HG03520 (cell line): ENCODE measurements at regions not wholly inside any gene's neighbourhood (a gene's known extent, or its start where the extent isn't known, plus 50 kb on each side); places are given as distances from the start of the nearest gene placed in this dataset.

Source experiments
- ATAC-seq: cut with Tn5 transposase; IDR thresholded peaks from one replicate; pipeline ENCODE4 v1.9.1; 2021; ENCODE audit warnings: mild to moderate bottlenecking, moderate library complexity; ENCODE audit not compliant: unreplicated experiment

GRCh38 chrX:137387646-137388045 lies 178.3 kb upstream of the ZIC3 start:
- no peak for ATAC-seq

GRCh38 chrX:137366018-137366633 lies 199.8 kb upstream of the ZIC3 start:
- ATAC-seq, result no peak

- no peak for ATAC-seq
Measured at GRCh38 chrX:137363559-137363958, 202.4 kb upstream of the ZIC3 start.

- ATAC-seq, result no peak
Measured at GRCh38 chrX:137362583-137362982, 203.3 kb upstream of the ZIC3 start.

GRCh38 chrX:137354851-137355250 lies 211.1 kb upstream of the ZIC3 start:
- ATAC-seq, result no peak

GRCh38 chrX:137353404-137353803 lies 212.5 kb upstream of the ZIC3 start:
- ATAC-seq, result no peak

GRCh38 chrX:137352101-137352660 lies 213.7 kb upstream of the ZIC3 start:
- ATAC-seq, result no peak

GRCh38 chrX:137342969-137343368 lies 223.0 kb upstream of the ZIC3 start:
- no peak for ATAC-seq

- ATAC-seq, result no peak
Measured at GRCh38 chrX:137313627-137314026, 252.3 kb upstream of the ZIC3 start.

- ATAC-seq, result no peak
Measured at GRCh38 chrX:137305404-137305803, 260.5 kb upstream of the ZIC3 start.

GRCh38 chrX:137297167-137297566 lies 263.4 kb upstream of the GPR101 start:
- no peak for ATAC-seq

GRCh38 chrX:137290011-137290410 lies 256.2 kb upstream of the GPR101 start:
- ATAC-seq, result no peak

GRCh38 chrX:137287191-137287590 lies 253.4 kb upstream of the GPR101 start:
- no peak for ATAC-seq

- ATAC-seq, result no peak
Measured at GRCh38 chrX:137286423-137286822, 252.6 kb upstream of the GPR101 start.

GRCh38 chrX:137278825-137279224 lies 245.0 kb upstream of the GPR101 start:
- no peak for ATAC-seq

GRCh38 chrX:137263374-137263773 lies 229.6 kb upstream of the GPR101 start:
- ATAC-seq, result no peak

- ATAC-seq, result no peak
Measured at GRCh38 chrX:137245183-137245582, 211.4 kb upstream of the GPR101 start.

GRCh38 chrX:137236837-137237236 lies 203.0 kb upstream of the GPR101 start:
- no peak for ATAC-seq

- no peak for ATAC-seq
Measured at GRCh38 chrX:137234651-137235402, 201.0 kb upstream of the GPR101 start.

GRCh38 chrX:137233478-137233877 lies 199.7 kb upstream of the GPR101 start:
- no peak for ATAC-seq

GRCh38 chrX:137227151-137227550 lies 193.4 kb upstream of the GPR101 start:
- ATAC-seq, result no peak

GRCh38 chrX:137215467-137215866 lies 181.7 kb upstream of the GPR101 start:
- ATAC-seq, result no peak
